CMK (cell line): ENCODE measurements at regions not wholly inside any gene's neighbourhood (a gene's known extent, or its start where the extent isn't known, plus 50 kb on each side); places are given as distances from the start of the nearest gene placed in this dataset.

Experiments used
- DNase-seq: peaks from one replicate; pipeline ENCODE4 v3.0.0-alpha.2; 2010; ENCODE audit warnings: low read depth

DNA sequence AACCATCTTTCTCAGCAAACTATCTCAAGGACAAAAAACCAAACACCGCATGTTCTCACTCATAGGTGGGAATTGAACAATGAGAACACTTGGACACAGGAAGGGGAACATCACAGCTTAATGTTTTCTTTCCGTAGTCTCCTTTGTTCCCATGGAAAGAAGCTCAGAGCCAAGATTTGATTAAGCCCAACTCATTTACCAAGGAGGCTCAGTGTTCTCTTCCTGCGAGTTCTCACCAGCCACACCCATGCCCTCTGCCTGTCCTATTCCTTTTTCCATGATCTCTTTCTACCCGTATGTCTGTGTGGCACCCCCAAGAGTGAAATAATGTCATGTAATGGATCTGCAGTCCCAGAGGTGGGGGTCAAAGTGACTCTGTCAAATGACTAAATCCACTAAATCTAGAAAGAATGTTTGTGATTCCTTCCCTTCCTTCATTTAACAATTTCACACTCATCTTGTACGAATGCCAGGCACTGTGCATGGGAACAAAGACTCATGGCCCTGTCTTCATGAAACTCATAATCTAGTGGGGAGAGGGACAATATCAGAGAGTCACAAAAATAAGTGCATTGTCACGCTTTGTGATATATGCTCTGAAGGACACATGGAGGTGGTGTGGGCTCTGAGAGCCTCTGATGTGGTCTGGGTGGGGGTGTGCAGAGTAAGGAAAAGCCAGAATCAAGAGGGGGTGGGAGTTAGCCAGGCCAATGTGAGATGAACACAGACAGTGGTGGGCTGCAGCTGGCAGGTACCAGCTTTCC lies 292.1 kb downstream of the CDC5L start:
- DNase-seq, result no peak

DNA sequence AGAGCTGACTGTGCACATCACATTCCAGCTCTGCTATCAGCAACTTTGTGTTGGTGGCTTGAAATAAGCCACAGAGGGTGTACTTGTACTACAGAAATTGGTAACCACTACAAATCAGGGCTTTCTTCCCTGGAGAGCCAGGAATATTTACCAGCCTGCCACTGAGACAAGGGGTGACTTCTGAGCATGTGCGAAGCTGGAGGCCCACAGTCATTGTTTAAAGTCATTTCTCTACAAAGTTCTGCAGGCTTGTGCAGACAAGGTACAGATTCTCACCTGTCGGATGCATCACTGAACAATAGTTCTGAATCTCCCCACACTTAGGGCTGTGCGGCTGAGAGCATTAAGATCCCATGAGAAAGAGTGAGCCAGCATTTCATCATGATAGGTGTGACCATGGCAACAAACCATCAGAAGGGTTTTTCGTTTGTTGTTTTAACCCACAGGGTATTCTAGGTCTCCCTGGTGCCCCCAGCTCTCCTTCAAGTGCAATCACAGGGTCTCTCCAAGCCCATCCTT lies 292.8 kb downstream of the CDC5L start:
- no peak for DNase-seq

- DNase-seq, result no peak
Measured at GRCh38 chr6:44681761-44682160, 294.3 kb downstream of the CDC5L start.

DNA sequence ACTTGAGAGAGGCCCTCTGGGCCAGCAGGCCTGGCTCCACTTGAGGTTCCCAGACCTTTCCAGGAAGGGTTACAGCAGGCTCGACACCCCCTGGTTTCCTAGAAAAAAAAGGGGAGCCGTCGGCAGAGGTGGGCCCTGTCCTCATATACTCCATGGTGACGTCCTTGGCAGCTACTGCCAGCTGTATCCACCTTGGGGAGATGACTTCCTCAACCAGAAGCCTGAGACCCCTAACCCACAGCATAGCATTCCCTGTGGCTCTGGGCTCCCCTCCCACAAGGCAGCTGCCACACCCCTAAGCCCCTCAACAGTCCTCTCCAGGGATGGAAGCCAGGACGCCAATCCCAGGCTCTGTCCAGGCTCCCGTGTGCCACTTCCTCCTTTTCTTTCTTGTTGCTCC lies 294.8 kb downstream of the CDC5L start:
- DNase-seq, result no peak

DNA sequence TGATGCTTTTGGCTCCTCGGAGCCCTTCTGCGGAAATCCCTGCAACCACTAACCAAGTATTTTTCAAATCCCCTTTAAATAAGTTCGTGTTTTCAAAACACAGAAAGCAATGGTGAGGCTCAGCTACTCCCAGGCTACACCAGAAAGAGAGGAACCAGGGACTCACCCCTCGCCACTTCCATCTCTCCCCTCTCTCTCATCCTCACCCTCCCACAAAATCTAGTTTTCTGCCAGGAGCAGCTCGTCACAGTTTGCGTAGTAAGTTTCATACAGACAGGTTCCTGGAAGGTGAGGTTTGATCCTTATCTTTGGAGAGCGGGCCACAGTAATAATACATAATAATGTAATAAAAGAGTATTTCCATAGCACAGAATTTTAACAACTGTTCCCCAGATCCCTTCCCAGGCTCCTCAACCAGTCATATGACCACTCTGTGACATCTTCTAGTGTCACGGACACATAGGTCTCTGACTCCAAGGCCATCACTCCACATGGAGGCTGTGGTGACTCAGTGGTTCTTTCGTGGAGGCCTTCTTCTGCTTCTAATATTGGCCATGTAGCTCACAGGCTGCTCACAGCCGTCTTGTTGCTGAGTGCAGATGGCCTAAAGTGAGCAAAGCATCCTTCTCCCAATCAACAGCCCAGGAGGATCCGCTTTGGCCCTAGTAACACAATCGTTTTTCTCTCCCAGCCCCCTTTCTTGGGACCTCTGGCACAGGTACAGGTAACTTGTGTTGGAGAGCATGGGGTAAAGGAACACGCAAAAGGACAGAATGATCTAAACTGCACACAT lies 295.7 kb downstream of the CDC5L start:
- no peak for DNase-seq

- no peak for DNase-seq
Measured at GRCh38 chr6:44685213-44685612, 297.7 kb downstream of the CDC5L start.

GRCh38 chr6:44696099-44696498 lies 308.6 kb downstream of the CDC5L start:
- DNase-seq, result no peak

GRCh38 chr6:44696686-44697085 lies 309.2 kb downstream of the CDC5L start:
- no peak for DNase-seq

DNA sequence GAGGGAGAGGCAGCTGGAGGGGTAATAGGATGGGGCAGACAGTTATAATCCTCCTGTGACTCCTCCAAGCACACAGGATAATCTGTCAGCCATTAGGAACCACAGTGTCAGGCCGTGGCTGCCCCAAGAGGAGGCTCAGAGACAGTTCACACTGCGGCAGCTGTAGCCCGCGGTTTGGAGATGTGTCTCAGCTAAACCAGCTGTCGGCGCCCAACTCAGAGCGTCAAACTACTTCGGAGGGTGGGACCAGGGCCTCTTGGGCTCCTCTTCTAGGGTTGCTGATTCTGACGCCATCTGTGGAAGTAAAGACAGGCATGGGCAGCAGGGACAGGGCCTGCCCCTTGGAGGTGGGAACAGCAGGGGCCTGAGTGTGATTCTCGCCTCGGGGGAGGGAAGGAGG lies 309.8 kb downstream of the CDC5L start:
- no peak for DNase-seq

- no peak for DNase-seq
Measured at GRCh38 chr6:44698602-44699001, 311.1 kb downstream of the CDC5L start.

GRCh38 chr6:44699082-44699481 lies 311.6 kb downstream of the CDC5L start:
- DNase-seq, result no peak

DNA sequence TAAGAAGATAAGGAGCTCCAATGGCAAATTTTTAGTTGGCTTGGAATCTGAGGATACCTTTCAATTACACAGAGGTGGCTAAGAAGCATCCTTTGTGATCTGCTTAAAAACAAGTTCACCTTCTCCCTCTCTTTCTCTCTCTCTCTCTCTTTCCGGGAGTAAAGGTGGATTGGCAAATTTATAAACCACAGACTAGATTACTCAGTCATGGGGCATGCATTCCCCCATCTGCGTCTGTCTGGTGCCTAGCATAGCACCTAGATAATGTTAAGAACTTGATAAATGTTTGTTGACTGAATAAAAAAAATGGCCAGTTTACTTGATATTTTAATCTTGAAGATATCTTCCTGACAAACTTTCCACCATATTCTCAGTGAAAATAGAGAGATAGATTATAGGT lies 312.3 kb downstream of the CDC5L start:
- DNase-seq, result no peak

DNA sequence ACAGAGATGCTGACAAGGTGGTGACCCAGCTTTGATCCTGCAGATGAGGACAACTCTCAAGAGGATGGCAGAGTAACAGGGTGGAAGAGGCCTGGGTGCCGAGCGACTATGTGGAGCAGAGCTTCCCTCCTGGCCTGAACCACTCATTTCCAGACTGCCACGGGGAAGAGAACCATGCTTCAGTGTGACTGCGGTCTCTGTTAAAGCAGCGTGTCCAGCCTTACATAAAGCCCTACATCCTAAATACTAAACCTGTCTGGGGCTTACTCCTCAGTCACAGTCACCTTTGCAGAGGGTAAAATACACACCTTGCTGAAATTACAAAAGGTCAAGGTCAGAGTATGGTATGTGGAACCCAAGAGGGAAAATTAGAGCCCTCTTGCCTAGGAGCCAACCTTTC lies 312.9 kb downstream of the CDC5L start:
- no peak for DNase-seq

GRCh38 chr6:44701038-44701636 lies 313.6 kb downstream of the CDC5L start:
- no peak for DNase-seq

- DNase-seq, result no peak
Measured at GRCh38 chr6:44701637-44702101, 314.2 kb downstream of the CDC5L start.

DNA sequence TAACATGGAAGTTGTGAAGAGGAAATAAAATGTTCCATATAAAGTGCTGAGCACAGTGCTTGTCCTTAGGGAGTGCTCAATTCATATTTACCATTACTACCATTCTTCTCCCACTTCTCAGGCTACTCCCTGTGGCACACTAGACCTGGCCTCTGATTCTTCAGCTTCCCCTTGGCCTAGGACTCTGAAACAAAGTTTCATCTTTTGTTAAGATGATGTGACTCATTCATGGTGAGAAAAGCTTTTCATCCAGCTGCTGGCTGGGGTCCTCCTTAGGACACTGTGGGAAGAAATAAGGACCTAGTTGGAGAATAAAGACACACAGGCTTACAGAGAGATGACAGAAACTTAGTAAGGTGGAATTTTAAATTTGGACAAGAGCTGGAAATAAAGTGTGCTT lies 314.8 kb downstream of the CDC5L start:
- DNase-seq, result no peak

DNA sequence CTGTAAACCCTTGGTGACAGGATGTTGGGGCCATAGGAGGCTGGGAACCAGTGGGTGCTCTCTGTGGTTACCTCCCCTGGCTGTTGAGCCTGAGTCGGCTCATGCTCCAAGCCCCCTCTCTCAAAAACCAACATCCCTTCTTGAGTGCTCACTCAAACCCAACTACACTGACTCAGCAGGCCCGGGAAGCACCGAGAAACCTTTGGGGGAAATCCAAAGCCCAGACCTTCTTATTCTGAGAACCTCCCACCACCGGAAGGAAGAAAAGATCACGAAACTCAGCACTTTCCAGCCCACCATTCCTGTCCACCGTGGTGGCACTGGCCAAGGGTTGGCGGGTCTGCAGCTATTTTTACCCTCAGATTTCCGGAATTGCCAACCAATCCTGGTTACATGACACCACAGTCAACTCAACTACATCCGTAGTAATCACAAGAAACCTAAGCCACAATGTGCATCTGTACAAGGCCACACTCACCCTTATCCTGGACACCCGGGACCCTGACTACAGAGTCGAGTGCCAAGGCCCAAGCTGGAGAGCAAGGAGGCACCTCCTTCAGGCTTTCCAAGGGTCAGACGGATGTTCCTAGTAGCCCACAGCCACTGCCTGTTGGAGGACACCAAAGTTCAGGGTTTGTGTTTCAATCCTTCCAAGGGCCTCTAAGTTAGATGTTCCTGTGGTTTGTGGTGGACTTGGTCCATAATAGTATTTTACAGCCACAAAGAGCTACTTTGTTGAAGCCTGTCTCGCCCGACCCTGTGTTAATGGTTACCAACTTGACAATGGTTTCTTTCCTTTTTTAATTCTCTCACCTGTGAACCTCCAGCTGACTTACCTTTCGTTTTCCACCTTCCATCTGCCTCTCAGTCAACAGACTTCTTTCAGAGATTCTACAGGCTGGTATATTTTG lies 317.0 kb downstream of the CDC5L start:
- no peak for DNase-seq

- DNase-seq, result no peak
Measured at GRCh38 chr6:44705596-44705995, 318.1 kb downstream of the CDC5L start.

DNA sequence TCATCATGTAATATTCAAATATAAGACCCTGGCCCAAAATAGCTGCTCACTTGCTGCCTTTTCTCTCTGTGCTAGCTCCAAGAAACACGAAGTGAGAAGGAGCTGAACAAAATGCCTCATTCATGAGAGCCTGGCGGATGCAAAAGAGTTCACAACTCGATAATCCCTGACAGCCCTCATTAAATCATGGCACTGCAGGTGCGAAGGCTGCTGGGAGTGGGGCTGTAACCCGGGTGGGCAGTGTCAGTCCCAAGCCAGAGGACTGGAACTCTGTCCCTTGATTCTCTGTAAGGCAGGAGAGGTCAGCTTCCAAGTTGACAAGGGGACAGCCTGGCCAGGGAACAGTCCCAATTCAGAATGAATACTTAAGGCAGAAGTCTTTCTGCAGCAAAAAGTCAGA lies 318.5 kb downstream of the CDC5L start:
- no peak for DNase-seq

GRCh38 chr6:44708208-44708607 lies 320.7 kb downstream of the CDC5L start:
- DNase-seq, result no peak

DNA sequence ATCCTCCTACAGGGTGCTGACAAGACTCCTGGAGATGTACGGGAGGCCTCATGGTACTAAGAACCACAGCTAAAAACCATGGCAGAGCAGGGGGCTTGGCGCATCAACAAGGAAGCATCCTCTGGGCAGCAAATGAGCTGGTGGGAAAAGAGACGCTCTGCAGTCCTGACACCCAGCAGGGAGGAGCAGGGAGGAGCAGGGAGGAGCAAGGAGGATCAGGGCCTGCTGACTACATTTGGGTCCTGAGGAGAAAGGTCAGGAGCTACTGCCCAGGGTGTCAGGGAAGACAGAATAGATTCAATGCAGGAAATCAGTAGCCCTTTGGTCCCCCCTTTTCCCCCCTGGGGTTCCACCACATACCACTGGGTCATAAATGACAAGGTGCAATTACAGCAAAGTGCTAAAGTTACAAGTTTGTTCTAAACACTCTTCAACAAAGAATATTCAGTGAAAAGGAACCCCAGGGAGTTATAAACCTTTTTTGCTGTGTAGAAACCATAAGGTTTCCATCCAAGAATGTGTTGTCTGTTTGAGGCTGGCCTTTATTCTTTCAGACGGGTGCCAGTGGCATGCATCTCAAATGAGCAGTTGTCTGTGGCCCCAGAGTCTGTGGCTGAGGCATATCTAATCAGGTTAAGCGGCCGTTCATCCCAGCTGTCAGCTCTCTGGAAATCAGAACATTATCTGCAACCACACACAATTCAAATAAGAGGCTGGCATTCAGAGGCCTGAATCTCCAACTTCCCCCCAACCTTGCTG lies 325.0 kb downstream of the CDC5L start:
- DNase-seq, result no peak
